HL-60 (cell line): ENCODE measurements at regions not wholly inside any gene's neighbourhood (a gene's known extent, or its start where the extent isn't known, plus 50 kb on each side); places are given as distances from the start of the nearest gene placed in this dataset.

Experiments
- GABPA ChIP-seq: IDR thresholded peaks from 2 replicates; pipeline ENCODE4 v1.6.1; 2012; ENCODE audit warnings: low read depth
- POLR2AphosphoS5 ChIP-seq: IDR thresholded peaks from 2 replicates; pipeline ENCODE4 v1.6.1; 2012; ENCODE audit warnings: low read depth
- SPI1 ChIP-seq: IDR thresholded peaks from 2 replicates; pipeline ENCODE4 v1.6.1; 2012; ENCODE audit warnings: low read depth, mild to moderate bottlenecking, borderline replicate concordance
- TF ChIP-seq, protein P1 (sequence below): IDR thresholded peaks from 2 replicates; pipeline ENCODE4 v1.6.1; 2012; ENCODE audit warnings: low read depth; ENCODE audit not compliant: insufficient replicate concordance
- TF ChIP-seq, protein P2 (sequence below): IDR thresholded peaks from one replicate; pipeline ENCODE4 v1.5.1; 2011; ENCODE audit warnings: low read length, control low read depth, inconsistent platforms; ENCODE audit not compliant: insufficient read depth

DNA sequence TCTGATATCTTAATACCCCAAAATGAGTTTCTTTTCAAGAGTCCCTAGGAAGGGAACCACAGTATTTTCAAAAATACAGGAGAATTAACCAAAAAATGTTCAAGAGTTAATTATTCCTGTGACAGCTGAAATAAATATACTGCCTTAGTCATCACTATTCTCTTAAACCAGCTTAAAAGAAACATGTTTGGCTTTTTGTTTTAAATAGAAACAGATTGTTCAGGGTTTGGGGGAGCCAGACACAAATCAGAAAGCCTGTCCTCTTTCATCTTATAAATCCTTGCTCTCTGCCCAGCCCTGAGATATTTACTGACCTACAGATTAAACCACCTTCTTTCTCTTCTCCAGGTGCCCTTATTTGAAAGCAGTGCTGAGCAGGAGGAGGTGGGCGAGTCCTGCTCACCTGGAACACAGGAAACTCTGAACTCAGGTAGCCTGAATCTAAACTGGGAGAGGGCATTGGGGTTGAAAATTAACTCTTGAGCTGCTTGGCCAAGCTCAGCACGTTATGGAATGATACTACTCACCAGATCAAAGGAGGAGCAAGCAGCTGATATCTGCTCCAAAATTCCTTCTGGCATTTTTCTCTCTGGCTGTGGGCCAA is 84.1 kb upstream of the SPRED1 start:
- TF ChIP-seq, protein P1, sequence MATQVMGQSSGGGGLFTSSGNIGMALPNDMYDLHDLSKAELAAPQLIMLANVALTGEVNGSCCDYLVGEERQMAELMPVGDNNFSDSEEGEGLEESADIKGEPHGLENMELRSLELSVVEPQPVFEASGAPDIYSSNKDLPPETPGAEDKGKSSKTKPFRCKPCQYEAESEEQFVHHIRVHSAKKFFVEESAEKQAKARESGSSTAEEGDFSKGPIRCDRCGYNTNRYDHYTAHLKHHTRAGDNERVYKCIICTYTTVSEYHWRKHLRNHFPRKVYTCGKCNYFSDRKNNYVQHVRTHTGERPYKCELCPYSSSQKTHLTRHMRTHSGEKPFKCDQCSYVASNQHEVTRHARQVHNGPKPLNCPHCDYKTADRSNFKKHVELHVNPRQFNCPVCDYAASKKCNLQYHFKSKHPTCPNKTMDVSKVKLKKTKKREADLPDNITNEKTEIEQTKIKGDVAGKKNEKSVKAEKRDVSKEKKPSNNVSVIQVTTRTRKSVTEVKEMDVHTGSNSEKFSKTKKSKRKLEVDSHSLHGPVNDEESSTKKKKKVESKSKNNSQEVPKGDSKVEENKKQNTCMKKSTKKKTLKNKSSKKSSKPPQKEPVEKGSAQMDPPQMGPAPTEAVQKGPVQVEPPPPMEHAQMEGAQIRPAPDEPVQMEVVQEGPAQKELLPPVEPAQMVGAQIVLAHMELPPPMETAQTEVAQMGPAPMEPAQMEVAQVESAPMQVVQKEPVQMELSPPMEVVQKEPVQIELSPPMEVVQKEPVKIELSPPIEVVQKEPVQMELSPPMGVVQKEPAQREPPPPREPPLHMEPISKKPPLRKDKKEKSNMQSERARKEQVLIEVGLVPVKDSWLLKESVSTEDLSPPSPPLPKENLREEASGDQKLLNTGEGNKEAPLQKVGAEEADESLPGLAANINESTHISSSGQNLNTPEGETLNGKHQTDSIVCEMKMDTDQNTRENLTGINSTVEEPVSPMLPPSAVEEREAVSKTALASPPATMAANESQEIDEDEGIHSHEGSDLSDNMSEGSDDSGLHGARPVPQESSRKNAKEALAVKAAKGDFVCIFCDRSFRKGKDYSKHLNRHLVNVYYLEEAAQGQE = no peak
- TF ChIP-seq, protein P2, sequence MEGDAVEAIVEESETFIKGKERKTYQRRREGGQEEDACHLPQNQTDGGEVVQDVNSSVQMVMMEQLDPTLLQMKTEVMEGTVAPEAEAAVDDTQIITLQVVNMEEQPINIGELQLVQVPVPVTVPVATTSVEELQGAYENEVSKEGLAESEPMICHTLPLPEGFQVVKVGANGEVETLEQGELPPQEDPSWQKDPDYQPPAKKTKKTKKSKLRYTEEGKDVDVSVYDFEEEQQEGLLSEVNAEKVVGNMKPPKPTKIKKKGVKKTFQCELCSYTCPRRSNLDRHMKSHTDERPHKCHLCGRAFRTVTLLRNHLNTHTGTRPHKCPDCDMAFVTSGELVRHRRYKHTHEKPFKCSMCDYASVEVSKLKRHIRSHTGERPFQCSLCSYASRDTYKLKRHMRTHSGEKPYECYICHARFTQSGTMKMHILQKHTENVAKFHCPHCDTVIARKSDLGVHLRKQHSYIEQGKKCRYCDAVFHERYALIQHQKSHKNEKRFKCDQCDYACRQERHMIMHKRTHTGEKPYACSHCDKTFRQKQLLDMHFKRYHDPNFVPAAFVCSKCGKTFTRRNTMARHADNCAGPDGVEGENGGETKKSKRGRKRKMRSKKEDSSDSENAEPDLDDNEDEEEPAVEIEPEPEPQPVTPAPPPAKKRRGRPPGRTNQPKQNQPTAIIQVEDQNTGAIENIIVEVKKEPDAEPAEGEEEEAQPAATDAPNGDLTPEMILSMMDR = no peak
- no peak for TF ChIP-seq POLR2AphosphoS5
- TF ChIP-seq GABPA = no peak
- TF ChIP-seq SPI1 = no peak
